NCI-H2227 treated with DMSO at 0.1 percent for 48 hours (cell line): ENCODE measurements at regions not wholly inside any gene's neighbourhood (a gene's known extent, or its start where the extent isn't known, plus 50 kb on each side); places are given as distances from the start of the nearest gene placed in this dataset.
A peak's percentile ranks its signal among the peaks of the same experiment; 100 is the strongest.
"Not testable (repeated sequence)": the region's sequence is repeated elsewhere in the genome, so short reads cannot be mapped to it uniquely, and the experiment has no call there.

Experiments used
- DNase-seq: peaks from one replicate; lab custom pipeline; 2025; lab: John Stamatoyannopoulos, UW

DNA sequence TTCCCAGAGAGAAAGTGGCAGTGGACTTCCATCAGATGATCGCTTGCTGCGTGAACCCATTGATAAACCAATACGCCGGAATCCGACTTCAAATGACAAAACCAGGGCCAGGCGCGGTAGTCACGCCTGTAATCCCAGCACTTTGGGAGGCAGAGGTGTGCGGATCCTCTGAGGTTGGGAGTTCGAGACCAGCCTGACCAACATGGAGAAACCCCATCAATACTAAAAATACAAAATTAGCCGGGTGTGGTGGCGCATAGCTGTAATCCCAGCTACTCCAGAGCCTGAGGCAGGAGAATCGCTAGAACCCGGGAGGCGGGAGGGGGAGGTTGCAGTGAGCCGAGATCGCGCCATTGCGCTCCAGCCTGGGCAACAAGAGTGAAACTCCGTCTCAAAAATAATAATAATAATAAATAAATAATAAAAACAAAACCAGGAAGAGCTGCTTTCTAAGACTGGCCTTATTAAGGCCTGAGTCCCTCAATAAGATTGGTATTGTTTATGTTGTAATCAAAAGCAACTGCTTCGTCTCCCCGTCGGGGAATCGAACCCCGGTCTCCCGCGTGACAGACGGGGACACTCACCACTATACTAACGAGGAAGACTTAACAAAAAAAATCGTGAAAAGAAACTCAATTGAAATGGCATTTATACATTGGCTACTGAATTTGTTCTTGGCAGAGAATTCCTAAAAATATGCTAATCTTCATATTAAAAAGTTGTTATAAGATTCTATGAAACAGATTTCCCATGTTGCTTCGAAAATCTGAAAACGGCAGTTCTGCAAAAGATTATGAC, 110.2 kb upstream of the ZNF184 start:
- DNase-seq: peak; percentile 78

DNA sequence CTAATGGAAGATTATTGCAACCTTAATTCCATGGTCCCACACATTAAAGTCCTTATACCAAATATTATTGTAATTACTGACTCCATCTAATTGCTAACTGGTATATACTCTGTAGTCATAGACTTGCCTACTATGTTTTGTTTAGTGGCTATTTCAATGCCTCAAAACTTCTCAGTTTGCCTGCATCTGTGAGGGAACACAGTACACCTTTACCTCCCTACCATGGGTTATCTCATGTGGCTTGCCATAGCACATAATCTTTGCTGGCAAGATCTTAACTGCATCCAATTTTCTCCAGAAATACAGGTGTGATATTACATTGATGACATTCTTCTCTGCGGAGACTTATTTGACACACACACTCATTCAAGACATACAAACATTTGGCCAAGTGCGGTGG, 107.1 kb upstream of the ZNF184 start:
- DNase-seq: no peak

DNA sequence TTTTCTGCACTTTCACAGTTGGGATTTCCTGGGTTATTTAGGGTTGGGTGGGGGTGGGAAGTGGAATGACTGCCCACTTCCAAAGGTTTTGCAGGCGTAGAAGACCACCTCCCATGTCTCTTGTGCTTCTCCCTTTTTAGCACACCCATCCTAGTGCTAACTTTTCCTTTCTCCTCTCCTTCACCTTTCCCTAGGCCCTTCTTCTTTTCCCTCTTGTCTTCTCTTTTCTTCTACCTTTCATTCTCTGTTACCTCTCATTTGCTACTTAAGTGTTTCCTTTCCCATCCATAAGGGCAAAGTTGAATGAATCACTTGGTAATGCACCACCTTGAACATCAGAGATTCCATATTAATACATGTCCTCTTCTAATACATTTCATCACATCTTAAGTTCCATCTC, 105.0 kb upstream of the ZNF184 start:
- DNase-seq: no peak

DNA sequence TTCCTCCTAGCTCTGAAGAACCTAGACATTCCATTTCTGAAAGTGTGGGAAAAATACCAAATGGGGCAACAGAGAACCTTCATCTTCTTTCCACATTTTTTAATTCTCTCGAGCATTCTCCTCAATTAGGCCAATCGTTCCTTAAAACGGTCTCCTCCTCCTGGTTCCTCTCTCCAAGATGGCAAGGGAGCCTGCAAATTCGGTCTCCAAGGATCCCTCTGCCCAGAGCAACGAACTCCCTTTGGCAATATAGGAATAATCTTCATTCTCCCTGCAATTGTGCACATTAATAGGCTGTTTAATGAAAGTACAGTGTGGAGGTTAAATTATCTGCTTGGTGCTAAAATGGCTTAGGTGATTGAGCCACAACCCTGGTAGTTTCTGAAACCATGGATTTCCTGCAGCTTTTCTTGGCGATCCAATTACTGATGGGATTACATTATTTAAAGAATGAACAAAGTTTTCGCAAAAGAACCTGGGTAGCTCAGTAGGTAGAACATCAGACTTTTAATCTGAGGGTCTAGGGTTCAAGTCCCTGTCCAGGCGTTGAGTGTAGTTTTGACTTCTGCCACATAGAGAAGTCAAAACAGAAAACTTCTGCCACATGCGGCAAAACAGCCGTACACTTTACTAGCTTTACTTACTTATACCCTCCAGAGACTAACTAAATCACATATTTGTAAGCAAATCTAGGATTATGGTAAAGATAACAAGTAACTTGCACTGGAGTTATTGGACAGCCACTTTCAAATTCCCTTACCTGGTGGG, 102.9 kb upstream of the ZNF184 start:
- DNase-seq: no peak

DNA sequence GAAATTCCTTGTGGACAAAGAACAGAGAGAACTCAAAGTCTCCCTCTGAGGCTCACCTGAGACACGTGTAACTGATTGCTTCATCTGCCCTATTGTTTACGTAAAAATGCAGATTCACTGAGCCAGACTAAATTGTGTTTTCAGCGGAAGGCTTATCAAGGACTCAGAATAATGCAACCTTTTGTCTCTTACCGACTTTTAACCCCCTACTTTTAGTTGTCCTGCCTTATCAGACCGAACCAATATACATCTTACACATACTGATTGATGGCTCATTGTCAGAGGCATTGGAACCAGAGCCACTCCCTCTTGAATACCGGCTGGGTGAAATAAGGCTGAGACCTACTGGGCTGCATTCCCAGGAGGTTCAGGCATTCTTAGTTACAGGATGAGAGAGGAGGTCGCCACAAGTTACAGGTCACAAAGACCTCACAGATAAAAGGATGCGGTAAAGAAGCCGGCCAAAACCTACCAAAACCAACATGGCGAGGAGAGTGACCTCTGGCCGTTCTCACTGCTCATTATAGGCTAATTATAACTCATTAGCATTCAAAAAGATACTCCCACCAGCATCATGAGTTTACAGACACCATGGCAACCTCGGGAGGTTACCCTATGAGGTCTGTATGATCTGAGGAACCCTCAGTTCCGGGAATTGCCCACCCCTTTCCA, 95.5 kb upstream of the ZNF184 start:
- DNase-seq: no peak

DNA sequence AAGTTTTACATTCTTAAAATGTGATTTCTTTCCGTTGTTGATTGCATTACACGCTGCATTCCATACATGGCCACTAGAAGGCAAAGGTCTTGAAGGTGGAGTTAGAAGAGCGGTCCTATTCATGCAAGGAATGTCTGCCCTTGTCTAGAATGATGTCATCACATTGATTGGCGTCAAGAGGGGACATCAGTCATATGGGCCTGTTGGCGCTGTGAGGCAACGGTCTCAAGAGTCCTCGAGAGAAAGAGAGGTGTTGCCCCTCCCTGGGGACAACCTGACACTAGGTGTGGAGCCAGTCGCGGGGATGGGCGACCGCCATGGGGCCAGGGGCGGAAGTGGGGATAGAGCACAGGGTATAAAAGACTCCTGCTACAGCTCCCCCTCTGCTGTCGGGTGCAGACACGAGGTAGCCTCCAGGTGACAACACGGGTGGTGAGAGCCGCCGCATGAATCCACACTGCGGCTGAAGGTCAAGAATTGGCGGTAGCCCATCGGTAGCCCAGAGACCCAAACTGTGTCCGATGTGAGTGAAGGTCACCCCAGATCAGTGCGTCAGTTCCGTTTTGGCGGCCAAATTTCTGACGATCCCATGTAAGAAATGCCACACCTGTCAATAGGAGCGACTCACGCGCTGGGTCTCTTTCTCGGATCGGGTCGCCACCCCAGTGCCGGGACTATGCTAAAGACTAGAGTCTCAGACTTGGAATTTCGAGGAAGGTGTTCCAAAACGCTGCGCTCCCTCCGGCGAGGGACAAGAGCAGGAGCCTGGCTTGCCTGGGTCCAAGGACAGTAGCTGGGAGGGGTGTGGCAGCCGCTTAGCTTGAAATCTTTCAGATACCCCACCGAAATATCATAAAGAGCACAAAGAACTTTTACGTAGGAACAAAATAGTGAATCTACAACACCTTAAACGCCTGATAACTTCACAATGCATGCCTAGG, 93.2 kb upstream of the ZNF184 start:
- DNase-seq: no peak

DNA sequence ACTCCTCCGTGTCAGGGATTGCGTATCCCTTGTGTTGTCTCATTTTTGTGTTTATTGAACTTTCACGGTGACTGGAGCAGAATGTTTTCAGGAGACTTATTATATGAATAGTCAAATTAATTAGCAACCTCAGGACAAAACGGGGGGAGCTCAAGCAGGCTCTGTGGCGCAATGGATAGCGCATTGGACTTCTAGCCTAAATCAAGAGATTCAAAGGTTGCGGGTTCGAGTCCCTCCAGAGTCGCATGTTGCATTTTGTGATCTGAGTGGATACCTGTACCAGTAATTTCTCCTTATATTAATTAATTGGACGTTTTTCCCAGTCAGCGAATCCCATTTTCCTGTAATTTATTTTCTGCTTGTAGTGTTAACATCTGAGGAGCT, 89.1 kb upstream of the ZNF184 start:
- DNase-seq: no peak

DNA sequence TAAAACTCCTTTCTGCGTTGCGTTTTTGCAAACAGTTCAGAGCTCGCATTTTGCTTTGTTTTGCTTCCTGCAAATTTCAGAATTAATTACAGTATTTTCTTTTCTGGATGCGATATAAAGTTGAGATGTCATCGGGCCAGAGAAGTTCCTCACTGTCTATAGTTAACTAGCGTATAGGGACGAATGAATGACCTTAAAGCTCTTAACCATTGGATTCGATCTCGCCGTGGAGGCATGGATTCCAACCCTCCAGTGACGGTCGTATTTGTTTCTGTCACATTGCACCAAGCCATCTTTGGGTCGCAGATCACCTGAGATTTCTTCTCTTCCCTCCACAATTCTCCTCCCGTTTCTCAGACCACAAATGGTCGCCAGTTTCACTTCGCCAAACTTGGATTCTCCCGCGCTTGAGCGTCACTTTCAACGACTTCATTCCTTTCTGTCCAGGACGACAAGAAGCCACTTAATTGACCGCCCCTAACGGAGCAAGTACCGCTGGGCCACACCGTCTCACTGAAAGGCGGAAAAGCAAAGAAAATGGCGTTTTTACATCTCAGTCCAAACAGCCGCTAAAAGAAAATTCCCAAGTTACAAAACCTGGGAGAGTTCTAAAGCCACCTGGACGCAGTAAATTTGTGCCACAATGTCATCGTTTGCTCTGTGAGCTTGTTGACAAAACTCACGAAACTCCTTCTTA, 85.3 kb upstream of the ZNF184 start:
- DNase-seq: no peak

DNA sequence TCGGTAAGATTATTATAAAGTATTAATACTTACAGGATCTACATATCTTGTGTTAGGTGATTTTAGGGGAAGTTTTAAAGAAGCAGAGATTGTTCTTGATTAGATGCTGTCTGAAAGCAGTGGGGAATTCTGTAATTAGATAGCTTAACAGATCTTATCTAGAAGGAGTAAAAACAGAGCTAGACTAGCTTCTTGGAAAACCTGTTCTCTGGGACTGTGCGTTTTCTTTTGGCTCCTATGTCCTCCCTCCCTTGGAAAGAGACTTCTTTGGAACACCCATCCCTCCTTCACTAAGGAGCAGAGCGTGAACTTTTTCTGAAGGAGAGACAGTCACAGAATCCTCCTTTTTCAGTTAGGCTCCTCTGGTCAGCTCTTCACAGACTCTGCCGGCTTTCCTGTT, 83.5 kb upstream of the ZNF184 start:
- no peak for DNase-seq

DNA sequence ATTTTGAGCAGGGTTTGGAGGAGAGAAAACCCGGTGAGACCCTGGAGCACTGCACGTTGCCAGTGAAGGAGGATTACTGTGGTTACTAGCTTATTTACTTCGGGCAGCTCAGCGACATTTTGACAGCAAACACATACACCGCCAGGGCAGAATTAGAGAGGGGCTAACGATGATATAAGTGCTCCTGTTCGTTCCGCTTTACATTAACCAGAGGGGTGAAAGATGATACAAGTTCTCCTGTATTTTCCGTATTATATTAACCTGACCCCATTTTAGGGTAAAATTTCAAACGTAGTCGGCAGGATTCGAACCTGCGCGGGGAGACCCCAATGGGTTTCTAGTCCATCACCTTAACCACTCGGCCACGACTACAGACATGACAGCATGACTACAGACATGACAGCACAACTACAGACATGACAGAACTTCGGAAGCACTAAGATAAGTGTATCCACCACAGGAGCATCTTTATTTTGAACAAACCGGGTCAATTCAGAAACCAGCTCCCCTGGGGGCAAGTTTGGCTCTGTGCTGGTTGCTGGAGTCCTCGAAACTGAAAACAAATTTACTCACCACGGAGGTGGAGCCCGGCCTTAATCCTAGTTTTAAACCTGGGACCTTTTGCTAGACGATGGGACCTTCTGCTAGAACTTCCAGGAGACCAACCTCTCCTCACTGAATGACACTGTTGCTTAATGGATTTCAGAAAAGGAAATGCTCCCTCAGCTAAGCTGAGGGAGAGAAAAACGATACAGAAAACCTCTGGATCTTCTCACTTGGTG, 80.4 kb upstream of the ZNF184 start:
- DNase-seq: no peak

DNA sequence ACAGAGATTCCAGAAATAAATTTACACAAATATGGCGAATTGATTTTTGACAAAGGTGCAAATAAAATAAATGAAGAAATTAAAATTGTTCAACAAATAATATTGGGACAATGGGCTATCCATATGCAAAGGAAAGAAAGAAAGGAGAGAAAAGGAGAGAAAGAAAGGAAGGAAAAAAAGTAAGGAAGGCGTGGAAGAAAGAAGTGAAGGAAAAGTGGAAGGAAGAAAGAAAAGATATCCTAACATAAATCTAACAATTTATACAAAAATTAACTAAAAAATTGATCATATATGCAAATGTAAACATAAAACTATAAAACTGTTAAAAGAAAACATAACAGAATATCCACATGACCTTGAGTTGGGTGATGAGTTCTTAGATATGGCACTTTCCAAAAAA, 78.7 kb upstream of the ZNF184 start:
- DNase-seq: no peak

DNA sequence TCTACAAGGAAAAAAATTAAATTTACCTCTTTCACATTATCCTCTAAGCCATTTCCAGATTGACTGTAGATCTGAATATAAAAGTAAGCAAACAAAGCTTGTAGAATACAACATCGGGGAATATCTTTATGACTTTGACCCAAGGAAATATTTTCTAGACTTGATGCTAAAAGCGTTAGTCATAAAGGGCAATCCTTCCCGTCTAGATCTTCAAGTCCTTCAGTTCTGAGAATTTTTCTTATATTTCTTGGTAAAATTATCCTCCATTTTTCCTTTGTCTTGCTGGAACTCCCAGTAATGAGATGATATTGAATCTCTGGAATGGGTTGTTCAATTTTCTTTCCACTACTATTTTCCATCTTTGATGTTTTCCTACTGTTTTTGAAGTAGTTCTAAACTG, 77.8 kb upstream of the ZNF184 start:
- DNase-seq: no peak

DNA sequence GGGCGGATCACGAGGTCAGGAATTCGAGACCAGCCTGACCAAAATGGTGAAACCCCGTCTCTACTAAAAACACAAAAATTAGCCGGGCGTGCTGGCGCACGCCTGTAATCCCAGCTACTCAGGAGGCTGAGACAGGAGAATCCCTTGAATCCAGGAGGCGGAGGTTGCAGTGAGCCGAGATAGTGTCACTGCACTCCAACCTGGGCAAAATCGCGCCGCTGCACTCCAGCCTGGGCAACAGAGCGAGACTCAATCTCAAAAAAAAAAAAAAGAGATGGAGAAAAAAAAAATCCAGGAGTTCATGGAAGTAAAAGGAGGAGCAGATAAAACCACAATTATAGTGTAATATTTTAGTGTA, 76.3 kb upstream of the ZNF184 start:
- DNase-seq: not testable (repeated sequence)

DNA sequence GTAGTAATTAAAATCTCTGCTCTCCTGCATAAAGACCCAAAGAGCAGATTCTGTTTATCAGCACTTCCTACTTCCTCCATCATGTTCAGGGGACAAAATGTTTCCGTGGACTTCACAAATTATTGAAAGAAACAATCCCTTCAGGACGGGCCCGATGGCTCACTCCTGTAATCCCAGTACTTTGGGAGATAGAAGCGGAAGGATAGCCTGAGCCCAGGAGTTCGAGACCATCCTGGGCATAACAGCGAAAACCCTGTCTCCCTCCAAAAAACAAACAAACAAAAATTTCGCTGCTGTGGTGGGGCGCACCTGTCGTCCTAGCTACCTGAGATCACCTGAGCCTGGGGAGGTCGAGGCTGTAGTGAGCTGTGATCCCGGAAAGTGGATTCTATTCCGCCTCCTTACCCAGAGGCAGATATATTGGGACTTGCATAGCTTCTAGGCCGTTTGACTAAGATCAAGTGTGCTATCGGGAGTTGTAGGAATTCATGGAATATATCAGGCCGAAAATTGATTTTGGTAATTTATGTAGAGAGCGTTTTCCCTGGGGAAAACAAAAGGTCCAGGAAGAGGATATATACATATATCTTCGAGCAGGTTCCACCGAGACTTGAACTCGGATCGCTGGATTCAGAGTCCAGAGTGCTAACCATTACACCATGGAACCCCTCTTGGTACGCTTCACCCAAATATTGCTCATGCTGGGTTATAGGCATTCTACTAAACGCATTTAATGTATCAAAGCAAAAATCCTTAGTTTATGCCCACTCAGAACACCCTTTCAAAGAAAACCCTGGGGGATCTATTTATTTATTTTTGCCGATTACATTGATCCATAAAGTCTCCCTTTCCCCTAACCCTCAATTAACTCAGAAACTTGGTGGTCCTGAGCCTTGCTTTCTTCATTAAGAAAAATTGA, 74.5 kb upstream of the ZNF184 start:
- DNase-seq: peak; percentile 19

DNA sequence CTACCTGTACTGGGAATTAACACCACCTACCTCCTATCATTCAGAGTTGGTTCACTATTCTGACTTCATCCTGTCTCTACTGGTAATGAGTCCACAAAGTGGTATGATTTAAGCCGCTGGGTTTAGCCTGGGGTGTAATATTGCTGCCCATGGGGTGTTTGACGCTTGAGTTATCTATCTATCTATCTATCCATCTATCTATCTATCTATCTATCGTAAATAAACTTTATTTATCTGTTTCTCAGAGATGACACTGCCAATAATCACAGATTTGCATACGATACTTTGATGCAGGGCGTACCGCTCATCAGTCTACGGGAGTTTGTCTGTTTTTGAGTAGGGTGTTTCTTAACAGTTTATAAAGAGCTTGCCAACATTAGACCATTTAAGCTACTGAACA, 73.6 kb upstream of the ZNF184 start:
- no peak for DNase-seq

DNA sequence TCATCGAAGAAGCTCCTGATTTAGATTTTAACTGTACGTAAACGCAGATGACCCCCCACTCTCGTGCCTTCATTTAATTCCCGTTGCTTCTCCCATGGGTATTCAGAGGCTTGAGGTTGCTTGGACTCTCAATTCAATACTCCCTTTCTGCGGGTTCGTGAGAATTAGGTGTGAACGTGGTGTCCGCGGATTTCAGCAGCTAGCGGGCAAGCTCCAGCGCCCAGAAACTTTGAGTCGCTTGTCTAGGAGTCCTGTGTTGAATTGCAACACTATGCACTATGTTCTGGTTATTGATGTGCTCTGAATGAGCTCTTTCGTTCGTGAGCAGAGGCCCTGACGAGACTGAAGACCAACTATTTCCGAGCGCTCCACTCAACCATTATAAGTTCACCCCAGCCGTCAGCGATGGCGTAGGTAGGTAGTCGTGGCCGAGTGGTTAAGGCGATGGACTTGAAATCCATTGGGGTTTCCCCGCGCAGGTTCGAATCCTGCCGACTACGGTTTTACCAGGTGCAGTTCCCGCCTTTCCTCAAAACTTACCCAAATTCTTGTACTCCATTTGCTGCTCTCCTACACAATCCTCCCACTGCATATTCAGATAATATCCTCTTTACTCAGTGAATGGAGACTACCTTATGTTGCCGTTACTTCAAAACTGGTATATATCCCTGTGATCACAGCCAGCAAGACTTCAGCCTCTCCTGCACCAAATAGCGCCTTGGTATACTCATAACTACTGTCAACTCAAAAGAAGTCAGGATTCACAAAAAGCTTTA, 72.6 kb upstream of the ZNF184 start:
- DNase-seq: no peak

DNA sequence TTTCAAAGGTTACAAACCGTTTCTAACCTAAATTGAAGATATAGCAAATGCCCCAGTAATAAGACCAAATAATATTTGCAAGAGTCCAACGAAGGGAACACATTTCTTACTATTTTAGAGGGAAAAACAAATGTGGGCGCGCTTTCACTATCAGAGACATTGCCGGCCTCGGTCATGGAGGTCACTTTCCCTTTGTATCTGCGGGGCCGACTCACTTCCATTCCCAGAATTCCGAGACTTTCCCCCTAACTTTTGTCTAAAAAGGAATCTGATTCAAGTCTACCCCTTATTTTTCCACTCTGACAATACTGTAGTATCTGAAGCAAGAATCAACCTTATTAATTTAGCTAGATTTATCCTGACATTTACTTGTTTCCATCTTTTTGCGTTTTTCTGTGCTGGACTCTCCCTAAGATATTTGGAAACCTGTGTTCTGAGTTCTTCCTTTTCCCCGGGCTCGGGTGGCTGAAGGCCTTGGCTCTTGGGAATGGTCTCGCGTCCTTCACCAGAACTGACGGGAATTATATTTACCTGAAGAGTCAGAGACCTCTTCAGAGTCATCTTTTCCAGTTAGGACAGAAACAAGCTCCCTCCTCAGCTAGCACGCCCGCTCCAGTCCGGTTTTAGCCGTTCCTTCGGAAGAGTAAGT, 71.8 kb upstream of the ZNF184 start:
- no peak for DNase-seq

DNA sequence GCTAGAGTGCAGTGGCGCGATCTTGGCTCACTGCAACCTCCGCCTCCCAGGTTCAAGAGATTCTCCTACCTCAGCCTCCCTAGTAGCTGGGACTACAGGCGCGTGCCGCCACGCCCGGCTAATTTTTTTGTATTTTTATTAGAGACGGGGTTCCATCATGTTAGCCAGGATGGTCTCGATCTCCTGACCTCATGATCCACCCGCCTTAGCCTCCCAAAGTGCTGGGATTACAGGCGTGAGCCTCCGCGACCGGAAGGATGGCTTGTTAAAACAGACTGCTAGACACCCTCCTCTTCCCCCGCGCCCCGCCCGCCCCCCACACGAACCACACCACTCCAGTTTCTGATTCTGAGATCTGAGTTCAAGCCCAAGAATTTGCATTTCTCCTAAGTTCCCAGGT, 71.2 kb upstream of the ZNF184 start:
- DNase-seq: not testable (repeated sequence)
